SK-N-SH treated with all-trans-retinoic acid at 6 μM for 48 hours (cell line): ENCODE measurements at regions not wholly inside any gene's neighbourhood (a gene's known extent, or its start where the extent isn't known, plus 50 kb on each side); places are given as distances from the start of the nearest gene placed in this dataset.
"Not testable (repeated sequence)": the region's sequence is repeated elsewhere in the genome, so short reads cannot be mapped to it uniquely, and the experiment has no call there.

Experiments
- ATAC-seq: fragments of 200-7000 bp; cut with Tn5 transposase; 3 replicates; pipeline ENCODE4 v1.9.1; 2020; ENCODE audit warnings: mild to moderate bottlenecking, moderate library complexity
- ARNTL ChIP-seq: fragments of 450-650 bp; formaldehyde crosslinking; IDR thresholded peaks from 2 replicates; pipeline ENCODE4 v1.5.0; 2020; ENCODE audit warnings: low read depth, mild to moderate bottlenecking, moderate library complexity, borderline replicate concordance
- BACH2 ChIP-seq: fragments of 250-450 bp; sonication (Bioruptor Pico); IDR thresholded peaks from 2 replicates; pipeline ENCODE4 v1.9.0; 2021; ENCODE audit warnings: mild to moderate bottlenecking, borderline replicate concordance
- CREB5 ChIP-seq: fragments of 250-450 bp; sonication (Bioruptor Pico); IDR thresholded peaks from 2 replicates; pipeline ENCODE4 v1.5.1; 2020; ENCODE audit warnings: low read depth, mild to moderate bottlenecking, moderate library complexity
- CSDC2 ChIP-seq: fragments of 250-450 bp; sonication (Bioruptor Pico); IDR thresholded peaks from 2 replicates; pipeline ENCODE4 v1.5.0; 2020; ENCODE audit warnings: mild to moderate bottlenecking, moderate library complexity
- ESRRG ChIP-seq: fragments of 250-450 bp; sonication (Bioruptor Pico); IDR thresholded peaks from 2 replicates; pipeline ENCODE4 v1.6.1; 2021; ENCODE audit warnings: mild to moderate bottlenecking
- GLIS3 ChIP-seq: fragments of 250-450 bp; sonication (Bioruptor Pico); IDR thresholded peaks from 2 replicates; pipeline ENCODE4 v1.5.0; 2020; ENCODE audit warnings: mild to moderate bottlenecking, moderate library complexity
- ISL1 ChIP-seq: fragments of 250-450 bp; sonication (Bioruptor Pico); IDR thresholded peaks from 2 replicates; pipeline ENCODE4 v2.1.2; 2022; ENCODE audit warnings: mild to moderate bottlenecking, moderate library complexity
- OSR1 ChIP-seq: fragments of 250-450 bp; sonication (Bioruptor Pico); IDR thresholded peaks from 2 replicates; pipeline ENCODE4 v1.8.0; 2022; ENCODE audit warnings: moderate library complexity, mild to moderate bottlenecking, inconsistent platforms
- PATZ1 ChIP-seq: fragments of 250-450 bp; sonication (Bioruptor Pico); IDR thresholded peaks from 2 replicates; pipeline ENCODE4 v1.8.0; 2020; ENCODE audit warnings: mild to moderate bottlenecking, moderate library complexity, borderline replicate concordance
- POU6F1 ChIP-seq: fragments of 250-450 bp; sonication (Bioruptor Pico); IDR thresholded peaks from 2 replicates; pipeline ENCODE4 v1.8.0; 2021; ENCODE audit warnings: low read depth, mild to moderate bottlenecking, moderate library complexity, borderline replicate concordance
- PPARA ChIP-seq: fragments of 250-450 bp; sonication (Bioruptor Pico); IDR thresholded peaks from 2 replicates; pipeline ENCODE4 v1.5.0; 2020; ENCODE audit warnings: mild to moderate bottlenecking, borderline replicate concordance
- RARB ChIP-seq: fragments of 250-450 bp; sonication (Bioruptor Pico); IDR thresholded peaks from 2 replicates; pipeline ENCODE4 v1.8.0; 2021; ENCODE audit warnings: mild to moderate bottlenecking, moderate library complexity
- SNAI2 ChIP-seq: fragments of 250-450 bp; sonication (Bioruptor Pico); IDR thresholded peaks from 2 replicates; pipeline ENCODE4 v1.5.0; 2020; ENCODE audit warnings: mild to moderate bottlenecking, moderate library complexity
- TCF4 ChIP-seq: fragments of 250-450 bp; sonication (Bioruptor Pico); IDR thresholded peaks from 2 replicates; pipeline ENCODE4 v1.8.0; 2021; ENCODE audit warnings: mild to moderate bottlenecking, moderate library complexity, borderline replicate concordance
- TOX ChIP-seq: fragments of 250-450 bp; sonication (Bioruptor Pico); IDR thresholded peaks from 2 replicates; pipeline ENCODE4 v1.8.0; 2021; ENCODE audit warnings: mild to moderate bottlenecking, moderate library complexity, borderline replicate concordance
- ZC3H10 ChIP-seq: fragments of 250-450 bp; sonication (Bioruptor Pico); IDR thresholded peaks from 2 replicates; pipeline ENCODE4 v1.5.1; 2021; ENCODE audit warnings: mild to moderate bottlenecking, moderate library complexity
- ZFP3 ChIP-seq: fragments of 250-450 bp; sonication (Bioruptor Pico); IDR thresholded peaks from 2 replicates; pipeline ENCODE4 v1.5.0; 2020; ENCODE audit warnings: mild to moderate bottlenecking, moderate library complexity
- ZFP30 ChIP-seq: fragments of 450-650 bp; formaldehyde crosslinking; IDR thresholded peaks from 2 replicates; pipeline ENCODE4 v1.5.0; 2022; ENCODE audit warnings: mild to moderate bottlenecking, moderate library complexity
- ZNF70 ChIP-seq: fragments of 450-650 bp; formaldehyde crosslinking; IDR thresholded peaks from 2 replicates; pipeline ENCODE4 v1.5.0; 2020; ENCODE audit warnings: mild to moderate bottlenecking, moderate library complexity
- ZNF8 ChIP-seq: fragments of 450-650 bp; formaldehyde crosslinking; IDR thresholded peaks from 2 replicates; pipeline ENCODE4 v1.5.0; 2020; ENCODE audit warnings: mild to moderate bottlenecking, moderate library complexity
- TF ChIP-seq, protein P1 (sequence below): fragments of 250-450 bp; sonication (Bioruptor Pico); IDR thresholded peaks from 2 replicates; pipeline ENCODE4 v1.5.1; 2021; ENCODE audit warnings: mild to moderate bottlenecking, moderate library complexity

DNA sequence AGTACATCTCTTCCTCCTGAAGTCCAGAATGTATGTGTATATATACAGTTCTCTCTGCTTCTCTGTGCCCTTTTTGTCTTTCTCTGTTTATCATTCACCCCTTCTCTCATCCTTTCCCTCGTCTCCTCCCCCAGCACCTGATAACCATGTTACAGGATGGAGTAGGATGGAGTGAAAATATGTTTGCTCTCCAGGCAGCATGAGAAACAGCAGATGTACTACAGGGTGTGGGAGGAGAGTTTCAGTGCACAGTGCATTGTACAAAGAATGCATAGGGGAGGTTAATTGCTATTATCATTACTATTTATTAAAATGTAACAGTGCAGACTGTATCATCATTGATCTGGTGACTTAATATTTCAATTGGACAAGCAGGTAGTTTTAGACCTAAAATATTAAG, 104.5 kb downstream of the MFAP3L start (continued):
- no peak for TF ChIP-seq SNAI2 (CRISPR knock-in tag)

GRCh38 chr4:169921237-169921636, 105.0 kb downstream of the MFAP3L start:
- TF ChIP-seq ZFP30 (CRISPR knock-in tag) (no peak), RARB (CRISPR knock-in tag) (no peak)
- no peak for ATAC-seq

GRCh38 chr4:169919194-169920124, 106.7 kb downstream of the MFAP3L start:
- ATAC-seq, result not testable (repeated sequence)

DNA sequence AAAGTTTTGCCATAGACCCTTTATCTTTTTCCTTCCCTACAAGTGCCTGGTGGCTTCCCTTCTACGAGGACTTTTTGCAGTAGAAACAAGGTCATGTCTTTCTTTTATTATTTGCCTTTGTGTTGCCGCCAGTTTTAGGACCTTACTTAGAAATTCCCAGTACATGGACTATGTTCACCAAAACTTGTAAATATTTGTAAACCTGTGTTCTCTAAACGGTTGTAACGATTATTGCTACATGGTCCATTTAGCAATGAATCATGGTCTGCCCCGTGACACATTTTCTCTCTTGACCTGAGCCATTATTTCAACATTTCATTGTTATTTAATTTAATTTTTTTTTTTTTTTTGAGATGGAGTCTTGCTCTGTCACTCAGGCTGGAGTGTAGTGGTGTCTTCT, 110.7 kb downstream of the MFAP3L start:
- TF ChIP-seq ZNF8 (CRISPR knock-in tag) (no peak), RARB (CRISPR knock-in tag) (no peak), ARNTL (CRISPR knock-in tag) (no peak), ZFP3 (CRISPR knock-in tag) (no peak), ZC3H10 (no peak), OSR1 (CRISPR knock-in tag) (no peak), CREB5 (CRISPR knock-in tag) (no peak), ZNF70 (CRISPR knock-in tag) (no peak), BACH2 (CRISPR knock-in tag) (no peak)
- TF ChIP-seq, protein P1, sequence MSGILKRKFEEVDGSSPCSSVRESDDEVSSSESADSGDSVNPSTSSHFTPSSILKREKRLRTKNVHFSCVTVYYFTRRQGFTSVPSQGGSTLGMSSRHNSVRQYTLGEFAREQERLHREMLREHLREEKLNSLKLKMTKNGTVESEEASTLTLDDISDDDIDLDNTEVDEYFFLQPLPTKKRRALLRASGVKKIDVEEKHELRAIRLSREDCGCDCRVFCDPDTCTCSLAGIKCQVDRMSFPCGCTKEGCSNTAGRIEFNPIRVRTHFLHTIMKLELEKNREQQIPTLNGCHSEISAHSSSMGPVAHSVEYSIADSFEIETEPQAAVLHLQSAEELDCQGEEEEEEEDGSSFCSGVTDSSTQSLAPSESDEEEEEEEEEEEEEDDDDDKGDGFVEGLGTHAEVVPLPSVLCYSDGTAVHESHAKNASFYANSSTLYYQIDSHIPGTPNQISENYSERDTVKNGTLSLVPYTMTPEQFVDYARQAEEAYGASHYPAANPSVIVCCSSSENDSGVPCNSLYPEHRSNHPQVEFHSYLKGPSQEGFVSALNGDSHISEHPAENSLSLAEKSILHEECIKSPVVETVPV (CRISPR knock-in tag), result no peak
- ATAC-seq, result no peak

DNA sequence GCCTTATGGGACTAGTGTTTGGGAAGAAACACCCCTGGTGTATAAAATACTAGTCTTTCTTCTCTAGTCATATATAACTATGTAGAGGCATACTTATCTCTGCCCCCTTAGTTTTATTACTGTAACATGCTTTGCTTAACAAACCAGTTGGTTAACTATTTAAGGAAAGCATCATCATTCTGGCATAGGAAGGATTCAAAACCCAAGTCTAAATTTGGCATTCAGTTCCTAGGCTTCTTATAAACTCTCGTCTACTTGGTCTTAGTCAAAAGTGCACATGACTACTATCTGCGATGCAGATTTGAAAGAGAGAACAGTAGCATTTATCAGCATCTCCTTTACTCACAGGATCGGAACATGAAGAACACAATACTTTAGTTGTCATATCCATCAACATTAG, 111.3 kb downstream of the MFAP3L start:
- ATAC-seq, result no peak
- TF ChIP-seq ARNTL (CRISPR knock-in tag), result no peak
- no peak for TF ChIP-seq TOX
- no peak for TF ChIP-seq CSDC2 (CRISPR knock-in tag)
- no peak for TF ChIP-seq PATZ1 (CRISPR knock-in tag)
- TF ChIP-seq SNAI2 (CRISPR knock-in tag), result no peak
- no peak for TF ChIP-seq POU6F1 (CRISPR knock-in tag)
- no peak for TF ChIP-seq ISL1 (CRISPR knock-in tag)
- TF ChIP-seq TCF4 (CRISPR knock-in tag), result no peak
- no peak for TF ChIP-seq ZFP30 (CRISPR knock-in tag)
- TF ChIP-seq ESRRG (CRISPR knock-in tag), result no peak
- no peak for TF ChIP-seq PPARA (CRISPR knock-in tag)
- no peak for TF ChIP-seq OSR1 (CRISPR knock-in tag)
- TF ChIP-seq ZC3H10, result no peak
- no peak for TF ChIP-seq ZFP3 (CRISPR knock-in tag)
- TF ChIP-seq GLIS3 (CRISPR knock-in tag), result no peak
- TF ChIP-seq BACH2 (CRISPR knock-in tag), result no peak
- TF ChIP-seq, protein P1 (CRISPR knock-in tag), result no peak
